ENCODE measurements at regions not wholly inside any gene's neighbourhood (a gene's known extent, or its start where the extent isn't known, plus 50 kb on each side); places are given as distances from the start of the nearest gene placed in this dataset.

DNA sequence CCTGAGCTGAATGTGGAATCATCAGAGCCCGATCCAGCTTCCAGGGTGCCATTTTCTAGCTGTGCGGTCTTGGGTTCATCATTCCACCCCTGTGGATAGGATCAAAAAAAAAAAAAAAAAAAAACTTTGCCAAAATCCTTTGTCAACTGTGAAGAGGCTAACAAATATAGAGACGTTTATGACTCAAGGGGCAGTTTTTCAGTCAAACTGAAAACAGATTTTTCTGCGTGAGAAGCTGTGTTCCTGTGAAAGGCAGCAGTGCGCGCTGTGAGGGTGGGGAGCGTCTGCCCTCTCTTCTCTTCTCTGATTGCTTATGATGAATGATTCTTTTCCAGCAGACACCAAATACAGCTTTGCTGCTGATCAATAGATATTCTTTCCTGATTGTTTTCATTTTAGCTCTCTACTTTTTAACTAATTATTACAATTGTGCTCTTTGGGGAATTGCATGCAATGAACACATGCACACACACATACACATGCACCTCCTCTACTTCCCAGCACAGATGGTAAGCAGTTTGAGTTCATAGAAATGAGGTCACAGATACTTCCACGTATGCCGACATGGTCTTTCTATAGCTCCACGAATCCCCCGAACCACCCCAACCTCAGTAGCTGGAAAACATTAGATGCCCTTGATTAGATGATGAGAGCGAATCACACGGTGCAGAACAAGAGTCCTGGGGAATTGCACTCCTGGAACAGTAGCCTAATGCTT lies 175.4 kb downstream of the NRP2 start:
- no peak for TF ChIP-seq ZFX (IDR thresholded peaks at IDR 0.05; ENCODE audit: borderline replicate concordance)
- TF ChIP-seq, protein P1, sequence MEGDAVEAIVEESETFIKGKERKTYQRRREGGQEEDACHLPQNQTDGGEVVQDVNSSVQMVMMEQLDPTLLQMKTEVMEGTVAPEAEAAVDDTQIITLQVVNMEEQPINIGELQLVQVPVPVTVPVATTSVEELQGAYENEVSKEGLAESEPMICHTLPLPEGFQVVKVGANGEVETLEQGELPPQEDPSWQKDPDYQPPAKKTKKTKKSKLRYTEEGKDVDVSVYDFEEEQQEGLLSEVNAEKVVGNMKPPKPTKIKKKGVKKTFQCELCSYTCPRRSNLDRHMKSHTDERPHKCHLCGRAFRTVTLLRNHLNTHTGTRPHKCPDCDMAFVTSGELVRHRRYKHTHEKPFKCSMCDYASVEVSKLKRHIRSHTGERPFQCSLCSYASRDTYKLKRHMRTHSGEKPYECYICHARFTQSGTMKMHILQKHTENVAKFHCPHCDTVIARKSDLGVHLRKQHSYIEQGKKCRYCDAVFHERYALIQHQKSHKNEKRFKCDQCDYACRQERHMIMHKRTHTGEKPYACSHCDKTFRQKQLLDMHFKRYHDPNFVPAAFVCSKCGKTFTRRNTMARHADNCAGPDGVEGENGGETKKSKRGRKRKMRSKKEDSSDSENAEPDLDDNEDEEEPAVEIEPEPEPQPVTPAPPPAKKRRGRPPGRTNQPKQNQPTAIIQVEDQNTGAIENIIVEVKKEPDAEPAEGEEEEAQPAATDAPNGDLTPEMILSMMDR (IDR thresholded peaks at IDR 0.05), result no peak
- no peak overlapping the region for H3K27ac ChIP-seq

DNA sequence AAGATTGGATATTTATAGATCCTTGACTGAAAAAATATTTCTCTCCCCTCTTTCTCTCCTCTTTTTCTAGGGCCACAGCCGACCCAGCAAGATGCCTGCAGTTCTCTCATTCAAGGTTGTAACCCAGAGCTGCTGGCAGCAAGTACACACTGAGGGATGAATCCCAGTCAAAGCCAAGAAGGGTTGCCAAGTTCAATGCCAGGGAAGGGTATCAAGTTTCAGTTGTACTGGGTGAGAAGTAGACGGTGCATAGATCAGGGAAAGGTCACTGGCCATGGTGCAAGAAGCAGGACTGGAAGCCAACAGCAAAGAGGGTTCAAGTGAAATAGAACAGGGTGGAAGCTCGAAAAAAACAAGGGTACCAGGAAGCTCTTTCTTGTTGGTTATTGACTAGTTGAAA lies 170.2 kb downstream of the NRP2 start:
- TF ChIP-seq, protein P1 (IDR thresholded peaks at IDR 0.05), result no peak
- TF ChIP-seq ZFX (IDR thresholded peaks at IDR 0.05; ENCODE audit: borderline replicate concordance), result no peak
- no peak overlapping the region for H3K27ac ChIP-seq

DNA sequence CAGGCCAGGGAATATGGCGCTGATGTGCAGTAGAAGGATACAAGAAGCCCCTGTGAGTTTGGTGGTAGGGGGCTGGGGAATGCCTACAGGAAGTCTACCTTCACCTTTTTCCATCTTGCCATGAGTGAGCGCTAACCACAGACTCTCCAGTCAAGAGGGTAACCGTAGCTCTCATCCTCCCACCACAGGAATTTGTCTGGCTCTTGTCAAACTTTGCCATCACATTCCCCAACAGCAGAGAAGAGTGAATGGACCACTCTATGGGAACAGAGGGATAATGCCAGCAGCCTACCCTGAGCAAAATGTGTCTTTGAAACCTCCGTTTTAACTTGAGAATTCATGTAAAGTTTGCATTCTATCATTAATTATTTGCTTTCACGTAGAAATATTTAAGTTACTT lies 168.3 kb downstream of the NRP2 start:
- H3K27ac ChIP-seq, result no peak overlapping the region
- no peak for TF ChIP-seq ZFX (IDR thresholded peaks at IDR 0.05; ENCODE audit: borderline replicate concordance)
- TF ChIP-seq, protein P1 (IDR thresholded peaks at IDR 0.05), result no peak

DNA sequence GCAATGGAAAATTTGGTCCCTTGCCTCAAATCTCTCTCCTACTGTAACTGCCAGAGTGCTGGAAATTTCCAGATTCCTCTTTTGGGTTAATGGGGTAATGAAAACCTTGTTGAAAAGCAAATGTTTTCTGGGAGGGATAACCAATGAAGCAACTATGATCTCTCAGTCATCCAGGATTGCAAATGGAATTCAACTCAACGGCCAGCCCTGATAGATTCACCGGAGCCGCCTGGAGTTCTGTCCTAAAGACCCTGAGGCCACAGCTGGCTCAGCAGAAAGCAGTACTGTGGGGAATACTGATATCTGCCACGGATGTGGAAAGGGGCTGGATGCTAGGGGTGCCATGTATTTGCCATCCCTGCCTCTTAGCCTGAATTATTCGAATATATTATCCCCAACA lies 167.8 kb downstream of the NRP2 start:
- TF ChIP-seq, protein P1 (IDR thresholded peaks at IDR 0.05), result no peak
- TF ChIP-seq ZFX (IDR thresholded peaks at IDR 0.05; ENCODE audit: borderline replicate concordance), result no peak
- no peak overlapping the region for H3K27ac ChIP-seq

DNA sequence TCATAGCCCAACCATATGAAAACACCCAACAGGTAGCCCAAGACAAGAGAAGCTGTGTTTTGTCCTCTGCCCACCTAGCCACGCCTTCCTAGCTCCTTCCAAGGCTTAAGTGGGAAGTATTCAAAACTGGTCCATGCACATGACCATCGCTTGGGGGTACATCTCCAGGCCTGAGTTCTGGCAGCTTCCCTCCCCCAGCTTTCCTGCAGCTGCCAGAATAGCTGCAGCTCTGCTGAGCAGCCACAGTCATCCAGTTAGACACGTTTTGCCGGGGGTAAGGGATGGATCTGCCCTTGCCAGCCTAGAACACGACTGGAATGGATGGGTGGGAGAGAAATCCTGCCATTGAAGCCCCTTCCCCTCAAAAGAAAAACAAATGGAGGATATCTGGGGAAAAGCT lies 166.8 kb downstream of the NRP2 start:
- TF ChIP-seq ZFX (IDR thresholded peaks at IDR 0.05; ENCODE audit: borderline replicate concordance), result no peak
- TF ChIP-seq, protein P1 (IDR thresholded peaks at IDR 0.05), result no peak
- no peak overlapping the region for H3K27ac ChIP-seq

DNA sequence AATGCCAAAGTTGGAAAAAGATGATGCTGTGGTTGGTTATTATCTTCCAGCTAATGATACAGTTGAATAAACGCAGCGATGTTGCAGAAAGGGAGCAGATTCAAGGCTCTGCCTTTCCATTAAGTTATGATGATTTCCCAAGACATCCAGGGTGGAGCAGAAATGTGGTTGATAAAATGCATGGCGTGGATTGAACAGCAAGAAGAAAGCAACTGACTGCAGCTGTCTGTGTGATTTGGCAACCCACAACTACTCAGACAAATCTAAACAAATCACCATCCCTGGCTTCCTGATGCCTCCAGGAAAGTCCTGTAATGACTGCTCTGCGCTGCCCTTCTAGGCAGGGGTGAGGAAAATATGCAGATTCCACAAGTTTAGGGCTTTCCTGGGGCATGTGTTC lies 166.3 kb downstream of the NRP2 start:
- TF ChIP-seq, protein P1 (IDR thresholded peaks at IDR 0.05), result no peak
- TF ChIP-seq ZFX (IDR thresholded peaks at IDR 0.05; ENCODE audit: borderline replicate concordance), result no peak
- no peak overlapping the region for H3K27ac ChIP-seq

Data from 22Rv1 (cell line).